HG02623 (cell line): ENCODE measurements at regions not wholly inside any gene's neighbourhood (a gene's known extent, or its start where the extent isn't known, plus 50 kb on each side); places are given as distances from the start of the nearest gene placed in this dataset.
"Not testable (repeated sequence)": the region's sequence is repeated elsewhere in the genome, so short reads cannot be mapped to it uniquely, and the experiment has no call there.

Source experiments
- ATAC-seq: cut with Tn5 transposase; IDR thresholded peaks from one replicate; pipeline ENCODE4 v1.9.1; 2021; ENCODE audit warnings: moderate library complexity; ENCODE audit not compliant: unreplicated experiment

GRCh38 chr12:102669056-102669455 lies 188.7 kb upstream of the IGF1 start:
- ATAC-seq = no peak

DNA sequence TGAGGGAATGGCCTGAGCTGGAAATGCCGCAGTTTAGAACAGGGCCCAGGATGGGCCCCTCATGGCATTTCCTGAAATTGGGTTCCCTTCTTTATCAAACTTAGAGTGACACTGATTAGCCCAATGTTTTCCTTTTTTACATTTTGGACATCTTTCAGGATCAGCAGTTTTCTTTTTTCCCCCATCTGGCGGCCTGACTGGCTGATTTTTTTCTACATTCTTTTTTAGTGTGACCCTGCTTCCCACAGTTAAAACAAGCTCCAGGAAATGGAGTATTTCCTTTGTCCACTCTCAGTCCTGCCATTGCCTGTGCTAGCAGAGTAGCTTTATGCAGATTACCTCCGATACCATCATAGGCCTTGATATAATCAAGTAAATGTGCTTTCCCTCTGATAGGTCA lies 185.8 kb upstream of the IGF1 start:
- ATAC-seq = not testable (repeated sequence)

GRCh38 chr12:102659200-102659911 lies 179.0 kb upstream of the IGF1 start:
- ATAC-seq = no peak

DNA sequence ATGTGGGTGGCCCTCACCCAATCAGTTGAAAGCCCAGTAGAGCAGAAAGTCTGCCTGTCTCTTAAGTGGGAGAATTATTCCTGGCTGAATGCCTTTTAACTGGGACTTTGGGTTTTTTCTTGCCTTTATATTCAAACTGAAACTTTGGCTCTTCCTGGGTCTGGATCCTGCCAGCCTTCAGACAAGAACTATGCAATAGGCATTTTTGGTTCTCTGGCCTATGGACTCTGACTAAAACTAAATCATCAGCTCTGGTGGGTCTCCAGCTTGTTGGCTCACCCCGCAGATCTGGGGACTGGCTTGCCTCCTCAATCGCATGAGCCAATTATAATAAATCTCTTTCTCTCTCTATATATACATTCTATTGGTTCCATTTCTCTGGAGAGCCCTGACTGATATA lies 173.0 kb upstream of the IGF1 start:
- ATAC-seq = no peak

DNA sequence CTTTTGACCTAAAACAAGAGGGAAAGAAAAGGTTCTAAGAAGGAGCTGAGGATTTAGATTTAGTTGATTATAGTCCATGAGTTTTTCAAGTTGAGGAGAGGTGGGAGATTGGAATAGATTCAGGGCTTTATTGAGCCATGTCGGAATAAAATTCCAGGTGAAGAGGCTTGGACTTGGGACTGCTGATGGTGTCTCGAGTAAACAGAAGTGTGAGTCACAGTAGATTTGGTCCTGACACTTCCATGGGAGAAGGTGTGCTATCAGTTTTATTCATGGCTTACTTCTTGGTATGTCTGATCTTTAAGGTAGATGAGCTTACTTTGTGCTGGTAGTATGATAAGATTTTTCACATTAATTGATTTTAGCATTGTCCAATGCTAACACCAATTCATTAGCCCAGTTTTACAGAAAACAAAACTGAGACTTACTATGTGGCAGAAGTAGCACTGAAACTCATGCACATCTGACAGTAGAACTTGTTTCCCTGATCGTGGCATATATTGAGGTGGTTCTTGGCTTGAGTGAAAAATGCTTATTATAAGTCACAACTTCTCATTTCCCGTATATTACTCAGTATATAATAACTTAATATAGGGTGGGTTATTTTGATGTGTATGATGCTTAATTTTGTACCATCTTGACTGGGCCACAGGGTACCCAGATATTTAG lies 172.4 kb upstream of the IGF1 start:
- no peak for ATAC-seq

DNA sequence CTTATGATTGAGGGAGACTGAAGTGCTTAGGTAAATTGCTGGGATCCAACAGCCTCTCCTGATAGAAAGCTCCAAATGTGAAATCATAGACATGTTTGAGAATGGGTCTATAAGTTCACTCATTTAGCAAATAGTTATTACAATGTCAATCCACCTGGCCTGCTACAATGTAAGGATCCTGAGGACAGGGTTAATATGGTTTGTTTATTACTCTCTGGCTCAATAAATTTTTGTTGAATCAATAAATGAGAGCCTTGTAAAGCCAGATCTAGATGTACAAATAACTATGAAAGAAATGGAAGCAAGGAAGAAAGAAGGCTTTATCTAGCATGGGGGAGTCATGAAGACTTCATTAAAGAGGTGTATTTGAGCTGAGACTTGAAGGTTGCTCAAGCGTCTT lies 165.6 kb upstream of the IGF1 start:
- ATAC-seq = no peak

- ATAC-seq = no peak
Measured at GRCh38 chr12:102643879-102644575, 163.7 kb upstream of the IGF1 start.

GRCh38 chr12:102642199-102642598 lies 161.8 kb upstream of the IGF1 start:
- no peak for ATAC-seq

DNA sequence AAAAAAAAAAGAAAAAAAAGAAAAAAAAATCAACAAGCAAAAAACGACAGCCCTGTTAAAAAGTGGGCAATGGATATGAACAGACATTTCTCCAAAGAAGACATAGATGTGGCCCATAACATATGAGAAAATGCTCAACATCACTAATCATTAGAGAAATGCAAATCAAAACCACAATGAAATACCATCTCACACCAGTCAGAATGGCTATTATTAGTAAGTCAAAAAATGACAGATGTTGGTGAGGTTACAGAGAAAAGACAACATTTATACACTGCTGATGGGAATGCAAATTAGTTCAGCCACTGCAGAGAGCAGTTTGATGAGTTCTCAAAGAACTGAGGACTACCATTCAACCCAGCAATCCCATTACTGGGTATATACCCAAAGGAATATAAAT lies 160.3 kb upstream of the IGF1 start:
- ATAC-seq = not testable (repeated sequence)

GRCh38 chr12:102638777-102639176 lies 158.4 kb upstream of the IGF1 start:
- no peak for ATAC-seq

DNA sequence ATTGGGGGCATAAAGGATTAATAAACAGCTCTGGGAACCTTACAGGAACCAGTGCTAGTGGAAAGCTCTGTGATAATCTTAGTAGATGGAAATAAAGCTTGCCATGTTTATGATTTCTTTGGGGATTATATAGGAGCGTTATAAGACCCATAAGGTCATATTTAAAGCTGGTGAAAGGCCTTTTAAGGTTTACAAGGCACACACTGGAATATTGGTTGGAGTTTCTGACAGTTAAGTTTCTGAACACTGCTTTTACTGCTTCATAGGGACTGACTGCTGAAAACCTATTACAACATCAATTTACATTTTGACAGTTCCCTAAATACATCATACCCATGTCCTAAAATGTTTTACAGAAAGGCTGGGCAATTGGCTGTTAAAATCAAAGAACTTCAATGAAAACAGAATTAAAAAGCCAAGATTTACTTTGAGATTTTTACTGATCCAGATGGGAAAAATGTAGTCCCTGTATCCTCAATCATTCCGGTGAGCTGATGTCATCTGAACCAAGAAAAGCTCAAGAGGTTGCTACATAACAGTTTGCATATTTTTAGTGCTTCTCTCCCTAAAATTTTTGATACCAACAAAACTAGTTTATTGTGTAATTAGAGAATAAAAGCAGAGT lies 153.7 kb upstream of the IGF1 start:
- ATAC-seq = no peak

- ATAC-seq = no peak
Measured at GRCh38 chr12:102631274-102631673, 150.9 kb upstream of the IGF1 start.

- no peak for ATAC-seq
Measured at GRCh38 chr12:102629262-102629888, 149.0 kb upstream of the IGF1 start.

DNA sequence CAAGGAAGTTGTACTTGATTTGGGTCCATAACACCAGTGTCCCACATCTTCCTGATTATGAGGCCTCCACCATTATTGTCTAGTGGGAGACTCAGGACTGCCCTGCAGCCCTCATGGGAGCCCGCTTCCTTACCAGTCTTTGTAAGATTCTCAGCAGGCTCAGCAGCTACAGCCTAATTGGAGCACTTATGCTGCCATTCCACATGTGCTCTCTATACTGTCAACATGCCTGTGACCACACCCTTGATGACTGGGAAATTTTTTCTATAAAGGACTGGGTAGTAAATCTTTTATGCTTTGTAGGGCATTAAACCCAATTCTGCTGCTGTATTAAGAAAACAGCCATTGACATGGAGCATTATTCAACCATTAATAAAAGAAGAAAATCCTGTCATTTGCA lies 145.5 kb upstream of the IGF1 start:
- no peak for ATAC-seq

- no peak for ATAC-seq
Measured at GRCh38 chr12:102622618-102623017, 142.3 kb upstream of the IGF1 start.

DNA sequence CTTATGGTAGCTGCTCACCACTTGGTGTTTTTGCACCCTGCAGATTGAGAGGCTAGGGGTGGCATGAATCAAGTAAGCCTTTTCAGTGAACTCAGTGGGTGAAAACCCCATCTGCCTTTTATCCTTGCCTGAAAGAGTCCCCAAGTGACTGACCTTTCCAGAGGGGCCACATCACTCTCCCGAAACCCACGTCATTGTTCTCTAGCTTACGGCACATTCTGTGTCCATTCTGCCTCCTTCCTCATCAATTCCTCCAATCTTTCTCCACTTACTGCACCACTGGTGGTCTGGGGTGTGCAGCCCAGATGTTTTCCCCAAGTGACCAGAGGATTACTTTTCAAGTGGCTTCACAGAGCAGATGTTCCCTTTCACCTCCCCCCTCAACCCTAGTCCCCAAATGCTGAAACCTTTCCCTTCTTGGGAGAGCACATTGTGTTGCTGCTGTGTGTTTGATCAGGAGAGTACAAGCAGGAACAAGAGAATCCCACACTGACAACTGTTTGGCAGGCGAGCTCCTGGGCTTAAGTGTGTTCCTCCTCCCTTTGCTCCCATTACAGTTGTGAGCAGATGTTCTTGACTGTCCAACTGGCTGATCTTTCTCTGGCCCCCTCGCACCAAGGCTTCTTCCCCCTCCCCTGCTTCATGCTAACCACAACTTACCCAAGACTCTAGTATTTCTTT lies 138.0 kb upstream of the IGF1 start:
- ATAC-seq = no peak

DNA sequence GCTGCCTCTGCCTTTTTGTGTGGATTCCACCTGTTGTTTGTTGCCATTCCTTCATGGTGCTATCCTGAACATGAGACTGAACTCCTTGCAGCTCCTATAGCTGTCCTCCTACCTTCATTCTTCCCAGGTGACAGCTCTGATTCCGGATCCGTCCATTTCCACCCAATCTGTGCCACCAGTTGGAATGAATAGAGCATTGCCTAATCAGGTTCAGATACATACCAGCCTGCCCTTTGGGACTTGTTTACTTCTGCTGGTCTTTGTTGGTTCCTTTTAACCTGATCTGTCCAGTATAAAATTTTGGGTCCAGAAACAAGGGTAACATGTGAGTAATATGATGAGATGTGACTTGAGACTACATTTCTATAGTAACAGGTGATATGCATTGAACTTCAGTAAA lies 136.3 kb upstream of the IGF1 start:
- ATAC-seq = no peak

DNA sequence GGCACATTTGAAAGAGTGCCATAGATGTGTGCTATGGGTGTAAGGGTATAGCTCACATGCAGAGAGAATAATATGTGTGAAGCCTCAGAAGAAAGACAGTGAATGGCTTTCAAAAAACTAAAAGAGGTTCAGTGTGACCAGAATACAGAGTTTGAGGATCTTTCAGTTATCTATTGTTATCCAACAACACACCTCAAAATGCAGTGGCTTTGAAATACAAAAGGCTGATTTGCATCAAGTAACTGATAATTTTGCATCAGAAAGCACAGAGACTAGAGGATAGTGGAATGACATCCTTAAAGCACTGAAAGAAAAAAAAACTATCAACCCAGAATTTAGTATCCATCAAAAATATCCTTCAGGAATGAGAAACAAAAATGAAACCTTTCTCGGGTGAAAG lies 131.6 kb upstream of the IGF1 start:
- ATAC-seq = no peak

GRCh38 chr12:102609996-102610395 lies 129.6 kb upstream of the IGF1 start:
- ATAC-seq = no peak

- no peak for ATAC-seq
Measured at GRCh38 chr12:102603021-102603420, 122.7 kb upstream of the IGF1 start.

DNA sequence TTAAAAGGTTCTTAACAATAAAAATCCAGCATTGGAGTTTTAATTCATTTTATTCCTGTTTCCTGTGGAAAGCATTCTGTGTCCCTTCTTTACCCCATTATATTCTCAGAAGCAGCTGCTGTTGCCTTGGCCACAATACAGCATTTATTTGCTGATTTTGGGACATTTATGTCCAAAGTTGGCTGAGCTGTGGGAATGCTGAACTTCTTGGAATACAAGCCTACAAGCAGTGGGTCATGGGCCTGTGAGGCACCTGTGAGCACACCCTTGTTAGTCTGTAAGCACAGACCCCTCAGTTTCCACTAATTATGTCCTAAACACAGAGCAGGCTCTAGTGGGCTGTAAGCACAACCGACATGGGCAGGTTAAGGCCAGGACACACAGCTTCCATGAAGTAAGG lies 122.2 kb upstream of the IGF1 start:
- ATAC-seq = no peak
